ENCODE measurements at regions not wholly inside any gene's neighbourhood (a gene's known extent, or its start where the extent isn't known, plus 50 kb on each side); places are given as distances from the start of the nearest gene placed in this dataset.

- TF ChIP-seq POLR2A (IDR thresholded peaks at IDR 0.05) (no peak), CTCF (IDR thresholded peaks at IDR 0.05) (no peak)
Measured at GRCh38 chrX:10077425-10078188, 79.2 kb upstream of the CLCN4 start.

Measured in uterus (tissue), 2 donors.